Endothelial cell of umbilical vein (primary cell): ENCODE measurements at regions not wholly inside any gene's neighbourhood (a gene's known extent, or its start where the extent isn't known, plus 50 kb on each side); places are given as distances from the start of the nearest gene placed in this dataset.
"Not testable (repeated sequence)": the region's sequence is repeated elsewhere in the genome, so short reads cannot be mapped to it uniquely, and the experiment has no call there.

Experiments
- BruUV-seq: library from RNA; stranded (reverse); fragments of 400-500 nt; replicated peaks from 2 replicates; lab custom pipeline; 2021; lab: Mats Ljungman, UMichigan
- CTCF ChIA-PET: fragments of 300-600, 350-600 bp; sonication (Branson Sonifier 250); formaldehyde crosslinking; loops from one replicate; lab custom pipeline; 2021; ENCODE audit warnings: antibody characterized with exemption, inconsistent platforms; lab: Charles Lee
- POLR2A ChIA-PET: fragments of 300-600, 350-600 bp; sonication (Branson Sonifier 250); formaldehyde crosslinking; loops from one replicate; lab custom pipeline; 2021; ENCODE audit warnings: antibody characterized with exemption, inconsistent platforms; lab: Charles Lee
- DNase-seq: peaks from one replicate; pipeline ENCODE4 v3.0.0-alpha.2; 2011; ENCODE audit warnings: low read depth, low spot score
- FAIRE-seq: peaks from 2 replicates; lab custom pipeline; 2011; peaks lifted over from hg19 to GRCh38; lab: Jason Lieb, UNC
- H2AFZ ChIP-seq: 2 replicates; pipeline ENCODE4 v1.6.0; 2012; ENCODE audit warnings: low read depth, low read length, control low read depth, inconsistent platforms
- H3K27ac ChIP-seq: 2 replicates; pipeline ENCODE4 v1.5.1; 2011; ENCODE audit warnings: low read depth, mild to moderate bottlenecking, control low read depth, low read length, moderate library complexity; ENCODE audit not compliant: insufficient read depth
- H3K27me3 ChIP-seq, 2 experiments: 2 replicates each; pipeline versions ENCODE4 v1.6.0 to v1.6.1; 2011; ENCODE audit warnings: low read length in 2 of 2, mixed read lengths in 1 of 2; ENCODE audit not compliant: control insufficient read depth in 2 of 2, insufficient read depth in 2 of 2
- H3K36me3 ChIP-seq, 2 experiments: 2 replicates in 1 of 2; 3 replicates in 1 of 2; pipeline ENCODE4 v1.5.1; 2011; ENCODE audit warnings: low read length in 2 of 2, mild to moderate bottlenecking in 1 of 2, moderate library complexity in 1 of 2; ENCODE audit not compliant: control insufficient read depth in 2 of 2, insufficient read depth in 2 of 2; ENCODE audit errors: extremely low read depth in 1 of 2
- H3K4me1 ChIP-seq: 3 replicates; pipeline ENCODE4 v1.5.1; 2011; ENCODE audit warnings: mild to moderate bottlenecking, low read length; ENCODE audit not compliant: control insufficient read depth, insufficient read depth; ENCODE audit errors: extremely low read depth
- H3K4me2 ChIP-seq: 2 replicates; pipeline ENCODE4 v1.6.1; 2011; ENCODE audit warnings: low read length, control low read depth, mixed read lengths; ENCODE audit not compliant: insufficient read depth
- H3K4me3 ChIP-seq, 3 experiments: fragments of 200-600 bp in 1 of 3; sonication (generic), shearing (Covaris generic) in 1 of 3; replicated peaks in 1 of 3; 2 replicates each; pipeline ENCODE4 v1.5.1; 2011 to 2016; ENCODE audit warnings: control low read depth in 3 of 3, low read length in 3 of 3, mild to moderate bottlenecking in 2 of 3, inconsistent platforms in 1 of 3, low read depth in 1 of 3, moderate library complexity in 1 of 3; ENCODE audit not compliant: insufficient read depth in 1 of 3
- H3K79me2 ChIP-seq: 2 replicates; pipeline ENCODE4 v1.6.0; 2012; ENCODE audit warnings: low read length, inconsistent platforms; ENCODE audit not compliant: control insufficient read depth, insufficient read depth
- H3K9ac ChIP-seq: replicated peaks from 2 replicates; pipeline ENCODE3; 2011; ENCODE audit warnings: low read length, control low read depth; ENCODE audit not compliant: insufficient read depth; ENCODE audit errors: extremely low read depth
- H3K9me1 ChIP-seq: replicated peaks from 3 replicates; pipeline ENCODE4 v1.6.0; 2011; ENCODE audit warnings: mild to moderate bottlenecking, low read length; ENCODE audit not compliant: control insufficient read depth, insufficient read depth; ENCODE audit errors: extremely low read depth
- H3K9me3 ChIP-seq: replicated peaks from 2 replicates; pipeline ENCODE4 v1.5.1; 2012; ENCODE audit warnings: low read length, inconsistent platforms; ENCODE audit not compliant: control insufficient read depth, insufficient read depth
- H4K20me1 ChIP-seq: replicated peaks from 2 replicates; pipeline ENCODE3; 2011; ENCODE audit warnings: mild to moderate bottlenecking, low read length; ENCODE audit not compliant: control insufficient read depth, insufficient read depth; ENCODE audit errors: extremely low read depth
- EZH2 ChIP-seq: IDR thresholded peaks from 2 replicates; pipeline ENCODE4 v1.6.1; 2012; ENCODE audit warnings: borderline replicate concordance, low read depth, mild to moderate bottlenecking, moderate library complexity, low read length, inconsistent platforms; ENCODE audit not compliant: severe bottlenecking
- FOS ChIP-seq: IDR thresholded peaks from 2 replicates; pipeline ENCODE4 v1.6.1; 2011; ENCODE audit warnings: mild to moderate bottlenecking, low read length, moderate library complexity, borderline replicate concordance; ENCODE audit not compliant: insufficient read depth
- GATA2 ChIP-seq: IDR thresholded peaks from 2 replicates; pipeline ENCODE4 v1.7.0; 2011; ENCODE audit warnings: low read depth, mild to moderate bottlenecking, moderate library complexity, mixed read lengths, low read length; ENCODE audit not compliant: insufficient read length, insufficient read depth
- JUN ChIP-seq: IDR thresholded peaks from 2 replicates; pipeline ENCODE4 v1.6.1; 2011; ENCODE audit warnings: borderline replicate concordance, low read depth; ENCODE audit not compliant: insufficient read length, insufficient read depth
- MYC ChIP-seq: IDR thresholded peaks from one replicate; pipeline ENCODE4 v1.6.1; 2011; ENCODE audit warnings: mild to moderate bottlenecking, low read depth, low read length
- POLR2A ChIP-seq: IDR thresholded peaks from 2 replicates; pipeline ENCODE4 v1.6.1; 2012; ENCODE audit warnings: low read depth, mild to moderate bottlenecking, control low read depth, low read length
- POLR2AphosphoS5 ChIP-seq: IDR thresholded peaks from 2 replicates; pipeline ENCODE4 v1.6.1; 2012; ENCODE audit warnings: low read depth, mild to moderate bottlenecking, control low read depth, low read length, moderate library complexity; ENCODE audit not compliant: insufficient read depth
- dilution Hi-C: fragments of 300-500 bp; cut with MboI; formaldehyde crosslinking; loops from one replicate; pipeline ENCODE4 v1.15.0; 2019; ENCODE audit warnings: low sequenced_read_pairs; ENCODE audit not compliant: extremely low pct_ligation_motif_present
- intact Hi-C: fragments of 100-400 bp; cut with micrococcal nuclease; formaldehyde crosslinking; loops from one replicate; pipeline ENCODE4 v1.10.0; 2022
- TF ChIP-seq, protein P1 (sequence below): IDR thresholded peaks from 2 replicates; pipeline ENCODE4 v1.6.1; 2011; ENCODE audit not compliant: insufficient read depth, insufficient read length
- TF ChIP-seq, protein P2 (sequence below), 2 donors: IDR thresholded peaks; 1 replicate in 1 of 2; 2 replicates in 1 of 2; pipeline ENCODE4 v1.5.1; 2011; ENCODE audit warnings: low read length in 2 of 2, mild to moderate bottlenecking in 2 of 2, moderate library complexity in 2 of 2, control low read depth in 1 of 2, inconsistent platforms in 1 of 2, low read depth in 1 of 2; ENCODE audit not compliant: insufficient read depth in 1 of 2; ENCODE audit errors: extremely low read depth in 1 of 2

- Histone ChIP-seq H3K4me2 (no peak overlapping the region), H3K4me3 (no peak overlapping the region), H4K20me1 (no peaks in the 10 kb centered on the region), H3K4me1 (no peaks in the 10 kb centered on the region), H2AFZ (no peak overlapping the region), H3K9me3 (no peaks in the 10 kb centered on the region), H3K27ac (no peak overlapping the region), H3K9ac (no peak overlapping the region), H3K27me3 (no peaks in the 10 kb centered on the region), H3K9me1 (no peaks in the 10 kb centered on the region), H3K79me2 (no peaks in the 10 kb centered on the region), H3K36me3 (no peaks in the 10 kb centered on the region)
- TF ChIP-seq POLR2A (no peak), POLR2AphosphoS5 (no peak), JUN (no peak), MYC (no peak), FOS (no peak), GATA2 (no peak), EZH2 (no peak)
- TF ChIP-seq, protein P1, sequence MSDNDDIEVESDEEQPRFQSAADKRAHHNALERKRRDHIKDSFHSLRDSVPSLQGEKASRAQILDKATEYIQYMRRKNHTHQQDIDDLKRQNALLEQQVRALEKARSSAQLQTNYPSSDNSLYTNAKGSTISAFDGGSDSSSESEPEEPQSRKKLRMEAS, result no peak
- TF ChIP-seq, protein P2, sequence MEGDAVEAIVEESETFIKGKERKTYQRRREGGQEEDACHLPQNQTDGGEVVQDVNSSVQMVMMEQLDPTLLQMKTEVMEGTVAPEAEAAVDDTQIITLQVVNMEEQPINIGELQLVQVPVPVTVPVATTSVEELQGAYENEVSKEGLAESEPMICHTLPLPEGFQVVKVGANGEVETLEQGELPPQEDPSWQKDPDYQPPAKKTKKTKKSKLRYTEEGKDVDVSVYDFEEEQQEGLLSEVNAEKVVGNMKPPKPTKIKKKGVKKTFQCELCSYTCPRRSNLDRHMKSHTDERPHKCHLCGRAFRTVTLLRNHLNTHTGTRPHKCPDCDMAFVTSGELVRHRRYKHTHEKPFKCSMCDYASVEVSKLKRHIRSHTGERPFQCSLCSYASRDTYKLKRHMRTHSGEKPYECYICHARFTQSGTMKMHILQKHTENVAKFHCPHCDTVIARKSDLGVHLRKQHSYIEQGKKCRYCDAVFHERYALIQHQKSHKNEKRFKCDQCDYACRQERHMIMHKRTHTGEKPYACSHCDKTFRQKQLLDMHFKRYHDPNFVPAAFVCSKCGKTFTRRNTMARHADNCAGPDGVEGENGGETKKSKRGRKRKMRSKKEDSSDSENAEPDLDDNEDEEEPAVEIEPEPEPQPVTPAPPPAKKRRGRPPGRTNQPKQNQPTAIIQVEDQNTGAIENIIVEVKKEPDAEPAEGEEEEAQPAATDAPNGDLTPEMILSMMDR (IDR thresholded peaks at IDR 0.05; ENCODE audit: extremely low read depth in 1 of 2, insufficient read depth in 1 of 2, low read depth in 1 of 2, low read length in 2 of 2), result no peak
- dilution Hi-C loops (no loop called here), intact Hi-C loops (no loop called here)
- BruUV-seq, result no TSS peak
- DNase-seq (no peak), FAIRE-seq (no peak)
- ChIA-PET CTCF (interaction anchor here (0.5 to 1.1 kb wide), 2 partner anchors 11 to 468 kb away, joined by 3 read pairs; no protein-coding TSS in a partner anchor), POLR2A (no interaction called here)
Observed at GRCh38 chr3:82114589-82114988, 353.1 kb upstream of the GBE1 start.

DNA sequence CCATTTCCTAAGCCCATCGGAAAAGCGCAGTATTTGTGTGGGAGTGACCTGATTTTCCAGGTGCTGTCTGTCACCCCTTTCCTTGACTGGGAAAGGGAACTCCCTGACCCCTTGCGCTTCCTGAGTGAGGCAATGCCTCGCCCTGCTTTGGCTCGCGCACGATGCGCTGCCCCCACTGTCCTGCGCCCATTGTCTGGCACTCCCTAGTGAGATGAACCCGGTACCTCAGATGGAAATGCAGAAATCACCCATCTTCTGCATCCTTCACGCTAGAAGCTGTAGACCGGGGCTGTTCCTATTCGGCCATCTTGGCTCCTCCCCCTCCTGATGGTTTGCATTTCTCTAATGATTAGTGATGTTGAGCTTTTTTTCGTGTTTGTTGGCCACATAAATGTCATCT, 349.3 kb upstream of the GBE1 start:
- H3K27ac ChIP-seq, H4K20me1 ChIP-seq, DNase-seq, H3K9me1 ChIP-seq, FAIRE-seq, H3K4me1 ChIP-seq, H3K4me3 ChIP-seq, H3K4me2 ChIP-seq, POLR2A ChIA-PET, intact Hi-C loops, H3K79me2 ChIP-seq, H3K36me3 ChIP-seq, H3K9me3 ChIP-seq, BruUV-seq, dilution Hi-C loops, H3K27me3 ChIP-seq, CTCF ChIA-PET, H2AFZ ChIP-seq, H3K9ac ChIP-seq: not testable (repeated sequence)
